ENCODE measurements at regions not wholly inside any gene's neighbourhood (a gene's known extent, or its start where the extent isn't known, plus 50 kb on each side); places are given as distances from the start of the nearest gene placed in this dataset.

GRCh38 chr7:136347488-136347887 lies 370.3 kb upstream of the MTPN start:
- no peaks in the 10 kb centered on the region for H3K36me3 Mint-ChIP-seq

GRCh38 chr7:136342251-136342650 lies 365.1 kb upstream of the MTPN start:
- H3K4me3 Mint-ChIP-seq = no peak overlapping the region
- no peak overlapping the region for H3K27ac Mint-ChIP-seq
- DNase-seq = no peak
- peaks cover 0 to 4% (median 0%) of the 10 kb centered on the region in 3 donors for H3K27me3 Mint-ChIP-seq (ENCODE audit: low read depth in 3 of 3)
- no peaks in the 10 kb centered on the region for H3K36me3 Mint-ChIP-seq
- no peaks in the 10 kb centered on the region for H3K4me1 Mint-ChIP-seq
- H3K9me3 Mint-ChIP-seq = peaks cover 0 to 31% (median 4%) of the 10 kb centered on the region in 6 donors

More at GRCh38 chr7:136347488-136347887, 370.3 kb upstream of the MTPN start:
- Mint-ChIP-seq H3K27me3 (ENCODE audit: low read depth in 3 of 3) (no peaks in the 10 kb centered on the region), H3K4me1 (no peaks in the 10 kb centered on the region), H3K27ac (no peak overlapping the region), H3K9me3 (peaks cover 0 to 32% (median 4%) of the 10 kb centered on the region in 6 donors), H3K4me3 (no peak overlapping the region)
- DNase-seq = no peak

GRCh38 chr7:136339464-136339863 lies 362.3 kb upstream of the MTPN start:
- Mint-ChIP-seq H3K4me1 (no peaks in the 10 kb centered on the region), H3K27ac (no peak overlapping the region), H3K36me3 (no peaks in the 10 kb centered on the region)

GRCh38 chr7:136336932-136337331 lies 359.8 kb upstream of the MTPN start:
- Mint-ChIP-seq H3K36me3 (no peaks in the 10 kb centered on the region), H3K27ac (no peak overlapping the region), H3K4me3 (no peak overlapping the region), H3K27me3 (ENCODE audit: low read depth in 3 of 3) (peaks cover 0 to 4% (median 0%) of the 10 kb centered on the region in 3 donors), H3K9me3 (peaks cover 0 to 19% (median 2%) of the 10 kb centered on the region in 6 donors), H3K4me1 (no peaks in the 10 kb centered on the region)
- no peak for DNase-seq

More at GRCh38 chr7:136339464-136339863, 362.3 kb upstream of the MTPN start:
- H3K27me3 Mint-ChIP-seq (ENCODE audit: low read depth in 3 of 3) = peaks cover 0 to 4% (median 0%) of the 10 kb centered on the region in 3 donors
- DNase-seq = no peak
- peaks cover 0 to 30% (median 5%) of the 10 kb centered on the region in 6 donors for H3K9me3 Mint-ChIP-seq
- no peak overlapping the region for H3K4me3 Mint-ChIP-seq

- no peak overlapping the region for H3K4me3 Mint-ChIP-seq
- H3K9me3 Mint-ChIP-seq = peaks cover 0 to 13% (median 4%) of the 10 kb centered on the region in 6 donors
- DNase-seq = no peak
These were observed 356.5 kb upstream of the MTPN start for GRCh38 chr7:136333636-136334035.

GRCh38 chr7:136326045-136326609 lies 349.0 kb upstream of the MTPN start:
- H3K9me3 Mint-ChIP-seq = peaks cover 0 to 9% (median 5%) of the 10 kb centered on the region in 6 donors
- no peaks in the 10 kb centered on the region for H3K36me3 Mint-ChIP-seq
- no peak overlapping the region for H3K4me3 Mint-ChIP-seq
- DNase-seq = no peak
- peaks cover 1 to 5% (median 3%) of the 10 kb centered on the region in 3 donors for H3K27me3 Mint-ChIP-seq (ENCODE audit: low read depth in 3 of 3)
- no peak overlapping the region for H3K27ac Mint-ChIP-seq
- H3K4me1 Mint-ChIP-seq = no peaks in the 10 kb centered on the region

More at GRCh38 chr7:136333636-136334035, 356.5 kb upstream of the MTPN start:
- Mint-ChIP-seq H3K4me1 (no peaks in the 10 kb centered on the region), H3K27ac (no peak overlapping the region), H3K27me3 (ENCODE audit: low read depth in 3 of 3) (peaks cover 0 to 5% (median 0%) of the 10 kb centered on the region in 3 donors), H3K36me3 (no peaks in the 10 kb centered on the region)

- no peak overlapping the region for H3K4me3 Mint-ChIP-seq
- H3K9me3 Mint-ChIP-seq = peaks cover 0 to 9% (median 6%) of the 10 kb centered on the region in 6 donors
- no peak for DNase-seq
- no peaks in the 10 kb centered on the region for H3K4me1 Mint-ChIP-seq
- H3K27me3 Mint-ChIP-seq (ENCODE audit: low read depth in 3 of 3) = peaks cover 1 to 5% (median 3%) of the 10 kb centered on the region in 3 donors
- H3K36me3 Mint-ChIP-seq = no peaks in the 10 kb centered on the region
- H3K27ac Mint-ChIP-seq = no peak overlapping the region
These were observed 348.4 kb upstream of the MTPN start for GRCh38 chr7:136325578-136325977.

GRCh38 chr7:136325027-136325426 lies 347.9 kb upstream of the MTPN start:
- Mint-ChIP-seq H3K27me3 (ENCODE audit: low read depth in 3 of 3) (peaks cover 1 to 5% (median 3%) of the 10 kb centered on the region in 3 donors), H3K4me3 (no peak overlapping the region), H3K4me1 (no peaks in the 10 kb centered on the region), H3K9me3 (peaks cover 0 to 7% (median 5%) of the 10 kb centered on the region in 6 donors), H3K27ac (no peak overlapping the region), H3K36me3 (no peaks in the 10 kb centered on the region)
- no peak for DNase-seq

GRCh38 chr7:136324073-136324704 lies 347.0 kb upstream of the MTPN start:
- H3K4me3 Mint-ChIP-seq = no peak overlapping the region
- H3K9me3 Mint-ChIP-seq = peaks cover 0 to 13% (median 7%) of the 10 kb centered on the region in 6 donors

GRCh38 chr7:136312592-136312991 lies 335.4 kb upstream of the MTPN start:
- no peak for DNase-seq
- H3K4me3 Mint-ChIP-seq = no peak overlapping the region
- H3K9me3 Mint-ChIP-seq = peaks cover 4 to 63% (median 37%) of the 10 kb centered on the region in 6 donors
- H3K4me1 Mint-ChIP-seq = no peaks in the 10 kb centered on the region
- peaks cover 0 to 4% (median 4%) of the 10 kb centered on the region in 3 donors for H3K36me3 Mint-ChIP-seq
- H3K27me3 Mint-ChIP-seq (ENCODE audit: low read depth in 3 of 3) = peaks cover 1 to 7% (median 3%) of the 10 kb centered on the region in 3 donors
- no peak overlapping the region for H3K27ac Mint-ChIP-seq

More at GRCh38 chr7:136324073-136324704, 347.0 kb upstream of the MTPN start:
- Mint-ChIP-seq H3K36me3 (no peaks in the 10 kb centered on the region), H3K27me3 (ENCODE audit: low read depth in 3 of 3) (peaks cover 1 to 5% (median 3%) of the 10 kb centered on the region in 3 donors), H3K4me1 (no peaks in the 10 kb centered on the region), H3K27ac (no peak overlapping the region)
- DNase-seq = no peak

- DNase-seq = no peak
- Mint-ChIP-seq H3K9me3 (peaks cover 0 to 46% (median 21%) of the 10 kb centered on the region in 6 donors), H3K36me3 (peaks cover 0 to 4% (median 4%) of the 10 kb centered on the region in 3 donors), H3K27me3 (ENCODE audit: low read depth in 3 of 3) (peaks cover 0 to 3% (median 2%) of the 10 kb centered on the region in 3 donors), H3K4me1 (no peaks in the 10 kb centered on the region), H3K4me3 (no peak overlapping the region), H3K27ac (no peak overlapping the region)
These were observed 332.2 kb upstream of the MTPN start for GRCh38 chr7:136309407-136309806.

- H3K27me3 Mint-ChIP-seq (ENCODE audit: low read depth in 3 of 3) = peaks cover 0 to 2% (median 2%) of the 10 kb centered on the region in 3 donors
- H3K36me3 Mint-ChIP-seq = peaks cover 0 to 4% (median 4%) of the 10 kb centered on the region in 3 donors
- H3K27ac Mint-ChIP-seq = no peak overlapping the region
- no peaks in the 10 kb centered on the region for H3K4me1 Mint-ChIP-seq
- H3K4me3 Mint-ChIP-seq = no peak overlapping the region
- H3K9me3 Mint-ChIP-seq = peaks cover 0 to 42% (median 18%) of the 10 kb centered on the region in 6 donors
- no peak for DNase-seq
These were observed 331.1 kb upstream of the MTPN start for GRCh38 chr7:136308230-136308629.

GRCh38 chr7:136303162-136303561 lies 326.0 kb upstream of the MTPN start:
- Mint-ChIP-seq H3K9me3 (peaks cover 2 to 36% (median 13%) of the 10 kb centered on the region in 6 donors), H3K4me3 (no peak overlapping the region), H3K27me3 (ENCODE audit: low read depth in 3 of 3) (peaks cover 2% of the 10 kb centered on the region in 3 donors), H3K36me3 (peaks cover 0 to 3% (median 0%) of the 10 kb centered on the region in 3 donors), H3K4me1 (no peaks in the 10 kb centered on the region), H3K27ac (no peak overlapping the region)
- DNase-seq = no peak

- Mint-ChIP-seq H3K27ac (no peak overlapping the region), H3K9me3 (peaks cover 2 to 35% (median 14%) of the 10 kb centered on the region in 6 donors), H3K27me3 (ENCODE audit: low read depth in 3 of 3) (peaks cover 2% of the 10 kb centered on the region in 3 donors), H3K4me1 (no peaks in the 10 kb centered on the region), H3K4me3 (no peak overlapping the region), H3K36me3 (peaks cover 0 to 3% (median 0%) of the 10 kb centered on the region in 3 donors)
- DNase-seq = no peak
These were observed 324.9 kb upstream of the MTPN start for GRCh38 chr7:136302049-136302448.
